ENCODE measurements at regions not wholly inside any gene's neighbourhood (a gene's known extent, or its start where the extent isn't known, plus 50 kb on each side); places are given as distances from the start of the nearest gene placed in this dataset.

GRCh38 chr12:18165889-18166288 lies 75.9 kb upstream of the RERGL start:
- DNase-seq (ENCODE audit: low read depth), result peak; percentile 4
- peak overlapping the region; percentile 27 for H3K4me3 ChIP-seq (replicated peaks; ENCODE audit: low read depth, low read length)
- TF ChIP-seq CTCF (IDR thresholded peaks at IDR 0.05; ENCODE audit: low read length, missing control alignments), result no peak

- DNase-seq (ENCODE audit: low read depth), result peak; percentile 57
- peak overlapping the region; percentile 27 for H3K4me3 ChIP-seq (replicated peaks; ENCODE audit: low read depth, low read length)
- TF ChIP-seq CTCF (IDR thresholded peaks at IDR 0.05; ENCODE audit: low read length, missing control alignments), result no peak
Observed at GRCh38 chr12:18165422-18165871, 75.5 kb upstream of the RERGL start.

- H3K4me3 ChIP-seq (replicated peaks; ENCODE audit: low read depth, low read length), result no peak overlapping the region
- no peak for TF ChIP-seq CTCF (IDR thresholded peaks at IDR 0.05; ENCODE audit: low read length, missing control alignments)
- no peak for DNase-seq (ENCODE audit: low read depth)
Observed at GRCh38 chr12:18160901-18161300, 70.9 kb upstream of the RERGL start.

- H3K4me3 ChIP-seq (replicated peaks; ENCODE audit: low read depth, low read length), result no peak overlapping the region
- peak; percentile 53 for DNase-seq (ENCODE audit: low read depth)
- TF ChIP-seq CTCF (IDR thresholded peaks at IDR 0.05; ENCODE audit: low read length, missing control alignments), result peak; percentile 83
Observed at GRCh38 chr12:18158774-18159557, 69.0 kb upstream of the RERGL start.

GRCh38 chr12:18153826-18154225 lies 63.8 kb upstream of the RERGL start:
- H3K4me3 ChIP-seq (replicated peaks; ENCODE audit: low read depth, low read length), result no peak overlapping the region
- no peak for DNase-seq (ENCODE audit: low read depth)
- TF ChIP-seq CTCF (IDR thresholded peaks at IDR 0.05; ENCODE audit: low read length, missing control alignments), result no peak

- peak; percentile 69 for DNase-seq (ENCODE audit: low read depth)
- TF ChIP-seq CTCF (IDR thresholded peaks at IDR 0.05; ENCODE audit: low read length, missing control alignments), result no peak
- H3K4me3 ChIP-seq (replicated peaks; ENCODE audit: low read depth, low read length), result no peak overlapping the region
Observed at GRCh38 chr12:18151036-18151435, 61.0 kb upstream of the RERGL start.

- H3K4me3 ChIP-seq (replicated peaks; ENCODE audit: low read depth, low read length), result no peak overlapping the region
- no peak for TF ChIP-seq CTCF (IDR thresholded peaks at IDR 0.05; ENCODE audit: low read length, missing control alignments)
- no peak for DNase-seq (ENCODE audit: low read depth)
Observed at GRCh38 chr12:18148961-18149360, 59.0 kb upstream of the RERGL start.

Measured in fibroblast of pulmonary artery (primary cell).